Hematopoietic multipotent progenitor cell treated with erythropoietin and hydrocortisone succinate and interleukin-3 and kit ligand, for 4 days (in vitro differentiated cells): ENCODE measurements at regions not wholly inside any gene's neighbourhood (a gene's known extent, or its start where the extent isn't known, plus 50 kb on each side); places are given as distances from the start of the nearest gene placed in this dataset.
A peak's percentile ranks its signal among the peaks of the same experiment; 100 is the strongest.
"Not testable (repeated sequence)": the region's sequence is repeated elsewhere in the genome, so short reads cannot be mapped to it uniquely, and the experiment has no call there.

Experiments used
- DNase-seq: peaks from one replicate; pipeline ENCODE4 v3.0.0-alpha.2; 2015

GRCh38 chr4:31674313-31674947 lies 954.3 kb downstream of the PCDH7 start:
- peak; percentile 21 for DNase-seq

- no peak for DNase-seq
Measured at GRCh38 chr4:31678356-31678755, 958.2 kb downstream of the PCDH7 start.

- no peak for DNase-seq
Measured at GRCh38 chr4:31682796-31683195, 962.6 kb downstream of the PCDH7 start.

- DNase-seq: no peak
Measured at GRCh38 chr4:31687717-31688342, 967.7 kb downstream of the PCDH7 start.

GRCh38 chr4:31692399-31692940 lies 972.3 kb downstream of the PCDH7 start:
- no peak for DNase-seq

- DNase-seq: no peak
Measured at GRCh38 chr4:31701256-31701655, 981.1 kb downstream of the PCDH7 start.

GRCh38 chr4:31702326-31702725 lies 982.2 kb downstream of the PCDH7 start:
- DNase-seq: no peak

- DNase-seq: no peak
Measured at GRCh38 chr4:31714238-31714637, 994.1 kb downstream of the PCDH7 start.

- DNase-seq: no peak
Measured at GRCh38 chr4:31715302-31715701, 995.1 kb downstream of the PCDH7 start.

GRCh38 chr4:31727030-31727429 lies 1006.9 kb downstream of the PCDH7 start:
- no peak for DNase-seq

GRCh38 chr4:31735004-31735403 lies 1014.8 kb downstream of the PCDH7 start:
- no peak for DNase-seq

- peak; percentile 75 for DNase-seq
Measured at GRCh38 chr4:31737419-31737818, 1017.2 kb downstream of the PCDH7 start.

GRCh38 chr4:31741326-31741725 lies 1021.2 kb downstream of the PCDH7 start:
- no peak for DNase-seq

- no peak for DNase-seq
Measured at GRCh38 chr4:31748382-31748781, 1028.2 kb downstream of the PCDH7 start.

GRCh38 chr4:31750581-31750980 lies 1030.4 kb downstream of the PCDH7 start:
- DNase-seq: not testable (repeated sequence)

- no peak for DNase-seq
Measured at GRCh38 chr4:31755751-31756150, 1035.6 kb downstream of the PCDH7 start.

- no peak for DNase-seq
Measured at GRCh38 chr4:31768756-31769155, 1048.6 kb downstream of the PCDH7 start.

- DNase-seq: no peak
Measured at GRCh38 chr4:31783311-31783710, 1063.1 kb downstream of the PCDH7 start.

GRCh38 chr4:31784558-31784957 lies 1064.4 kb downstream of the PCDH7 start:
- DNase-seq: no peak

- no peak for DNase-seq
Measured at GRCh38 chr4:31787701-31788100, 1067.5 kb downstream of the PCDH7 start.

GRCh38 chr4:31788676-31789075 lies 1068.5 kb downstream of the PCDH7 start:
- no peak for DNase-seq

- DNase-seq: no peak
Measured at GRCh38 chr4:31791666-31792065, 1071.5 kb downstream of the PCDH7 start.

- DNase-seq: peak; percentile 3
Measured at GRCh38 chr4:31793907-31794306, 1073.7 kb downstream of the PCDH7 start.

- not testable (repeated sequence) for DNase-seq
Measured at GRCh38 chr4:31797052-31797451, 1076.9 kb downstream of the PCDH7 start.
